H1 (cell line): ENCODE measurements at regions not wholly inside any gene's neighbourhood (a gene's known extent, or its start where the extent isn't known, plus 50 kb on each side); places are given as distances from the start of the nearest gene placed in this dataset.

Experiments
- CTCF ChIA-PET: fragments of 300-600 bp; sonication (Branson Sonifier 250); formaldehyde crosslinking; loops from one replicate; lab custom pipeline; 2021; ENCODE audit not compliant: partially characterized antibody; lab: Charles Lee
- POLR2A ChIA-PET: fragments of 300-600 bp; sonication (Branson Sonifier 250); formaldehyde crosslinking; loops from one replicate; lab custom pipeline; 2021; ENCODE audit warnings: inconsistent platforms; ENCODE audit not compliant: partially characterized antibody; lab: Charles Lee
- DNase-seq, 2 experiments: peaks; one replicate each; pipeline versions ENCODE4 v3.0.0 to v3.0.0-alpha.2; 2010 to 2022; ENCODE audit warnings: low spot score in 2 of 2, low read depth in 1 of 2, mixed read lengths in 1 of 2
- FAIRE-seq: peaks from 2 replicates; lab custom pipeline; 2011; peaks lifted over from hg19 to GRCh38; lab: Jason Lieb, UNC
- H2AFZ ChIP-seq: 2 replicates; pipeline ENCODE4 v1.8.1; 2012; ENCODE audit warnings: low read length, inconsistent platforms
- H2AK5ac ChIP-seq: 2 replicates; pipeline ENCODE4 v1.6.1; 2013; ENCODE audit warnings: low read depth, low read length
- H2BK120ac ChIP-seq: replicated peaks from 2 replicates; pipeline ENCODE3; 2013; ENCODE audit warnings: low read depth, low read length, inconsistent platforms
- H2BK12ac ChIP-seq: 2 replicates; pipeline ENCODE4 v1.6.1; 2013; ENCODE audit warnings: low read depth, low read length
- H2BK15ac ChIP-seq: 2 replicates; pipeline ENCODE4 v1.6.1; 2013; ENCODE audit warnings: low read length
- H2BK20ac ChIP-seq: 2 replicates; pipeline ENCODE4 v1.6.1; 2013; ENCODE audit warnings: low read length
- H2BK5ac ChIP-seq: 2 replicates; pipeline ENCODE4 v1.6.1; 2013; ENCODE audit warnings: low read depth, low read length
- H3K14ac ChIP-seq: 2 replicates; pipeline ENCODE4 v1.6.1; 2013; ENCODE audit warnings: inconsistent platforms; ENCODE audit not compliant: insufficient read length
- H3K18ac ChIP-seq: 2 replicates; pipeline ENCODE4 v1.6.1; 2013; ENCODE audit warnings: low read length; ENCODE audit errors: extremely low read depth
- H3K23ac ChIP-seq: 2 replicates; pipeline ENCODE4 v1.6.1; 2013; ENCODE audit warnings: inconsistent platforms; ENCODE audit not compliant: insufficient read length
- H3K23me2 ChIP-seq: 2 replicates; pipeline ENCODE4 v1.6.1; 2013; ENCODE audit warnings: low read depth, low read length
- H3K27ac ChIP-seq: 2 replicates; pipeline ENCODE4 v1.6.1; 2011; ENCODE audit warnings: low read depth, low read length, inconsistent platforms
- H3K27me3 ChIP-seq, 4 experiments: replicated peaks in 1 of 4; 1 replicate in 1 of 4; 2 replicates in 3 of 4; pipeline versions ENCODE4 v1.6.1 to v1.8.1; 2011 to 2013; ENCODE audit warnings: low read length in 3 of 4, mild to moderate bottlenecking in 3 of 4, inconsistent platforms in 2 of 4, mixed read lengths in 2 of 4, moderate library complexity in 1 of 4; ENCODE audit not compliant: control insufficient read depth in 3 of 4, insufficient read depth in 3 of 4; ENCODE audit errors: extremely low read depth in 1 of 4
- H3K36me3 ChIP-seq, 4 experiments: 2 replicates each; pipeline versions ENCODE4 v1.6.1 to v1.8.1; 2011 to 2013; ENCODE audit warnings: mild to moderate bottlenecking in 4 of 4, low read length in 3 of 4, moderate library complexity in 2 of 4, control low read depth in 1 of 4, inconsistent platforms in 1 of 4; ENCODE audit not compliant: insufficient read depth in 4 of 4, control insufficient read depth in 2 of 4
- H3K4ac ChIP-seq: replicated peaks from 2 replicates; pipeline ENCODE3; 2013; ENCODE audit warnings: low read length, low read depth, mixed read lengths, inconsistent platforms; ENCODE audit not compliant: insufficient read length
- H3K4me1 ChIP-seq, 4 experiments: replicated peaks in 1 of 4; 1 replicate in 1 of 4; 2 replicates in 3 of 4; pipeline versions ENCODE4 v1.6.1 to v1.8.1; 2011 to 2013; ENCODE audit warnings: low read length in 3 of 4, inconsistent platforms in 2 of 4, mixed read lengths in 1 of 4; ENCODE audit not compliant: insufficient read depth in 4 of 4, control insufficient read depth in 3 of 4
- H3K4me2 ChIP-seq, 2 experiments: 2 replicates each; pipeline versions ENCODE4 v1.6.1 to v1.8.1; 2011 to 2013; ENCODE audit warnings: low read depth in 2 of 2, low read length in 2 of 2, control low read depth in 1 of 2, inconsistent platforms in 1 of 2, mild to moderate bottlenecking in 1 of 2; ENCODE audit not compliant: insufficient read depth in 1 of 2
- H3K4me3 ChIP-seq, 4 experiments: fragments of 200-600, 300-600 bp in 1 of 4; sonication (generic), shearing (Covaris generic), sonication (Bioruptor Twin) in 1 of 4; 2 replicates each; pipeline versions ENCODE4 v1.5.1 to v1.8.1; 2011 to 2016; ENCODE audit warnings: low read length in 4 of 4, low read depth in 3 of 4, control low read depth in 2 of 4, inconsistent platforms in 2 of 4, mild to moderate bottlenecking in 2 of 4, mixed read lengths in 1 of 4, moderate library complexity in 1 of 4; ENCODE audit not compliant: insufficient read depth in 2 of 4; ENCODE audit errors: extremely low read depth in 1 of 4
- H3K56ac ChIP-seq: replicated peaks from 2 replicates; pipeline ENCODE3; 2013; ENCODE audit warnings: low read depth, mild to moderate bottlenecking, mixed read lengths, low read length, inconsistent platforms; ENCODE audit not compliant: insufficient read length
- H3K79me1 ChIP-seq: 2 replicates; pipeline ENCODE4 v1.6.1; 2013; ENCODE audit warnings: low read depth, low read length, control low read depth
- H3K79me2 ChIP-seq, 2 experiments: 2 replicates each; pipeline versions ENCODE4 v1.6.1 to v1.8.1; 2012 to 2013; ENCODE audit warnings: low read length in 2 of 2, mild to moderate bottlenecking in 2 of 2, inconsistent platforms in 1 of 2; ENCODE audit not compliant: insufficient read depth in 2 of 2, control insufficient read depth in 1 of 2
- H3K9ac ChIP-seq, 4 experiments: replicated peaks in 1 of 4; 1 replicate in 1 of 4; 2 replicates in 3 of 4; pipeline versions ENCODE4 v1.6.1 to v1.8.1; 2011 to 2013; ENCODE audit warnings: low read depth in 3 of 4, low read length in 3 of 4, control low read depth in 2 of 4, mild to moderate bottlenecking in 2 of 4, moderate library complexity in 2 of 4, inconsistent platforms in 1 of 4; ENCODE audit errors: extremely low read depth in 1 of 4
- H3K9me3 ChIP-seq, 2 experiments: 2 replicates each; pipeline versions ENCODE4 v1.6.1 to v1.8.1; 2012 to 2013; ENCODE audit warnings: mild to moderate bottlenecking in 2 of 2, moderate library complexity in 2 of 2, control low read depth in 1 of 2, inconsistent platforms in 1 of 2, low read depth in 1 of 2, low read length in 1 of 2, mixed read lengths in 1 of 2; ENCODE audit not compliant: insufficient read depth in 2 of 2
- H4K20me1 ChIP-seq, 2 experiments: replicated peaks in 1 of 2; 2 replicates each; pipeline versions ENCODE3 to v1.8.1; 2011 to 2013; ENCODE audit warnings: inconsistent platforms in 2 of 2, low read length in 2 of 2, mild to moderate bottlenecking in 1 of 2; ENCODE audit not compliant: insufficient read depth in 2 of 2, control insufficient read depth in 1 of 2
- H4K5ac ChIP-seq: 2 replicates; pipeline ENCODE4 v1.6.1; 2013; ENCODE audit warnings: low read length, low read depth, mixed read lengths, inconsistent platforms; ENCODE audit not compliant: insufficient read length
- H4K8ac ChIP-seq: 2 replicates; pipeline ENCODE4 v1.8.0; 2013; ENCODE audit warnings: mild to moderate bottlenecking, moderate library complexity, low read length, inconsistent platforms; ENCODE audit not compliant: insufficient read depth; ENCODE audit errors: extremely low read depth
- H4K91ac ChIP-seq: replicated peaks from 2 replicates; pipeline ENCODE3; 2013; ENCODE audit warnings: low read length, mixed read lengths, inconsistent platforms; ENCODE audit not compliant: insufficient read length
- BACH1 ChIP-seq: IDR thresholded peaks from 2 replicates; pipeline ENCODE4 v1.6.1; 2012; ENCODE audit warnings: low read length, improper control_type of control experiment
- BCL11A ChIP-seq, 2 experiments: IDR thresholded peaks; one replicate each; pipeline ENCODE4 v1.6.1; 2011; ENCODE audit warnings: low read depth in 2 of 2, low read length in 2 of 2, mild to moderate bottlenecking in 2 of 2
- CEBPB ChIP-seq: IDR thresholded peaks from 2 replicates; pipeline ENCODE4 v1.6.1; 2012; ENCODE audit warnings: low read depth, low read length
- CREB1 ChIP-seq: IDR thresholded peaks from 2 replicates; pipeline ENCODE4 v1.6.1; 2012; ENCODE audit warnings: inconsistent platforms
- CTBP2 ChIP-seq: IDR thresholded peaks from 2 replicates; pipeline ENCODE4 v1.7.0; 2011; ENCODE audit warnings: borderline replicate concordance, mild to moderate bottlenecking, moderate library complexity, mixed read lengths, low read length; ENCODE audit not compliant: insufficient read depth, insufficient read length
- EZH2 ChIP-seq: fragments of 200-600 bp; sonication (generic); IDR thresholded peaks from 2 replicates; pipeline ENCODE4 v1.7.1; 2012; ENCODE audit warnings: low read depth, mild to moderate bottlenecking, moderate library complexity, low read length, inconsistent platforms; ENCODE audit not compliant: severe bottlenecking
- GTF2F1 ChIP-seq: IDR thresholded peaks from 2 replicates; pipeline ENCODE4 v1.6.1; 2012; ENCODE audit warnings: low read depth, low read length, improper control_type of control experiment, borderline replicate concordance
- MAFK ChIP-seq: IDR thresholded peaks from 2 replicates; pipeline ENCODE4 v1.6.1; 2012; ENCODE audit warnings: low read depth, mild to moderate bottlenecking, improper control_type of control experiment, low read length
- NANOG ChIP-seq: IDR thresholded peaks from 2 replicates; pipeline ENCODE4 v1.6.1; 2011; ENCODE audit warnings: low read length, low read depth, mild to moderate bottlenecking, inconsistent platforms; ENCODE audit not compliant: insufficient read depth, poor library complexity, severe bottlenecking
- NRF1 ChIP-seq: IDR thresholded peaks from 2 replicates; pipeline ENCODE4 v1.6.1; 2011; ENCODE audit warnings: mild to moderate bottlenecking, low read depth, low read length, improper control_type of control experiment
- PHF8 ChIP-seq: fragments of 200-600 bp; sonication (generic); conservative IDR thresholded peaks from 2 replicates; pipeline ENCODE4 v1.7.1; 2012; ENCODE audit warnings: low read depth, mild to moderate bottlenecking, inconsistent platforms, low read length, moderate library complexity
- POLR2A ChIP-seq, 2 experiments: IDR thresholded peaks; 1 replicate in 1 of 2; 2 replicates in 1 of 2; pipeline ENCODE4 v1.6.1; 2011; ENCODE audit warnings: low read depth in 2 of 2, low read length in 2 of 2, mild to moderate bottlenecking in 2 of 2; ENCODE audit errors: control extremely low read depth in 1 of 2
- RBBP5 ChIP-seq: IDR thresholded peaks from 2 replicates; pipeline ENCODE4 v1.7.1; 2012; ENCODE audit warnings: low read depth, mild to moderate bottlenecking, inconsistent platforms, low read length, moderate library complexity, borderline replicate concordance
- SP4 ChIP-seq: IDR thresholded peaks from 2 replicates; pipeline ENCODE4 v1.6.1; 2012; ENCODE audit warnings: low read length, inconsistent platforms
- TAF1 ChIP-seq: IDR thresholded peaks from 2 replicates; pipeline ENCODE4 v1.6.1; 2011; ENCODE audit warnings: mild to moderate bottlenecking, low read depth, low read length
- WGBS, 2 experiments: shearing (Covaris generic) in 1 of 2; methylation state at CpG; one replicate each; pipeline versions ENCODE4 v1.1.6 to v1.1.7; 2013 to 2015; ENCODE audit warnings: low lambda C conversion rate in 2 of 2, mixed read lengths in 2 of 2, inconsistent platforms in 1 of 2, low coverage in 1 of 2, missing lambda C conversion rate in 1 of 2; ENCODE audit not compliant: insufficient replicate concordance in 2 of 2, insufficient coverage in 1 of 2, insufficient read length in 1 of 2; ENCODE audit errors: extremely low coverage in 1 of 2, missing lambda C conversion rate in 1 of 2; 5-methylcytosine and 5-hydroxymethylcytosine counted together

GRCh38 chr10:90111671-90112070, 410.3 kb downstream of the KIF20B start (continued):
- TF ChIP-seq TAF1 = no peak

GRCh38 chr10:90112681-90113080, 411.3 kb downstream of the KIF20B start:
- FAIRE-seq = no peak
- H4K5ac ChIP-seq = no peak overlapping the region
- no peak for TF ChIP-seq BCL11A (IDR thresholded peaks at IDR 0.05; ENCODE audit: low read depth in 2 of 2, low read length in 2 of 2)
- TF ChIP-seq RBBP5 = no peak
- no peak for TF ChIP-seq CEBPB
- TF ChIP-seq SP4 = no peak
- TF ChIP-seq MAFK = no peak
- no peak for TF ChIP-seq CTBP2
- no peak for TF ChIP-seq CREB1
- no peak for TF ChIP-seq GTF2F1
- no peak for TF ChIP-seq NRF1
- TF ChIP-seq POLR2A (IDR thresholded peaks at IDR 0.05; ENCODE audit: control extremely low read depth in 1 of 2, low read depth in 2 of 2, low read length in 2 of 2) = no peak
- TF ChIP-seq NANOG = no peak
- no peak for TF ChIP-seq BACH1
- no peak for TF ChIP-seq PHF8
- TF ChIP-seq EZH2 = no peak
- TF ChIP-seq, all 59 proteins: peak for 0
- 91% methylated on average over 1 of the region's 1 CpG; no CpG with 5 or more reads in 1 of the 2 experiments for WGBS, 2 experiments
- no peak overlapping the region for H2BK5ac ChIP-seq
- H4K8ac ChIP-seq = no peak overlapping the region
- no peak overlapping the region for H2BK120ac ChIP-seq
- H3K9ac ChIP-seq = no peak overlapping the region
- no peaks in the 10 kb centered on the region for H3K79me2 ChIP-seq
- H2AK5ac ChIP-seq = no peak overlapping the region
- no peak for DNase-seq
- H3K4me2 ChIP-seq = no peak overlapping the region
- H4K91ac ChIP-seq = no peak overlapping the region
- H3K27ac ChIP-seq = no peak overlapping the region
- H2AFZ ChIP-seq = no peak overlapping the region
- H3K9me3 ChIP-seq = no peaks in the 10 kb centered on the region
- no peaks in the 10 kb centered on the region for H3K23me2 ChIP-seq
- no peak overlapping the region for H2BK15ac ChIP-seq
- CTCF ChIA-PET = no interaction called here
- POLR2A ChIA-PET = no interaction called here
- no peak overlapping the region for H3K4me3 ChIP-seq
- H3K4ac ChIP-seq = no peak overlapping the region
- no peak overlapping the region for H3K56ac ChIP-seq
- H3K4me1 ChIP-seq = no peaks in the 10 kb centered on the region
- H3K79me1 ChIP-seq = no peaks in the 10 kb centered on the region
- H3K18ac ChIP-seq = no peak overlapping the region
- H2BK12ac ChIP-seq = no peak overlapping the region
- no peaks in the 10 kb centered on the region for H3K36me3 ChIP-seq
- H3K27me3 ChIP-seq = no peaks in the 10 kb centered on the region
- H4K20me1 ChIP-seq = no peaks in the 10 kb centered on the region
- H2BK20ac ChIP-seq = no peak overlapping the region
- H3K23ac ChIP-seq = no peak overlapping the region
- no peak overlapping the region for H3K14ac ChIP-seq
